DMS53 (cell line): ENCODE measurements at regions not wholly inside any gene's neighbourhood (a gene's known extent, or its start where the extent isn't known, plus 50 kb on each side); places are given as distances from the start of the nearest gene placed in this dataset.
"Not testable (repeated sequence)": the region's sequence is repeated elsewhere in the genome, so short reads cannot be mapped to it uniquely, and the experiment has no call there.

Experiments used
- DNase-seq: peaks from one replicate; lab custom pipeline; 2025; lab: John Stamatoyannopoulos, UW

- no peak for DNase-seq
Observed at GRCh38 chr6:135655055-135655454, 157.5 kb upstream of the AHI1 start.

- DNase-seq, result peak; percentile 22
Observed at GRCh38 chr6:135657207-135657606, 159.7 kb upstream of the AHI1 start.

- DNase-seq, result no peak
Observed at GRCh38 chr6:135658481-135658880, 160.9 kb upstream of the AHI1 start.

- DNase-seq, result no peak
Observed at GRCh38 chr6:135658916-135659315, 161.4 kb upstream of the AHI1 start.

GRCh38 chr6:135664527-135664926 lies 167.0 kb upstream of the AHI1 start:
- no peak for DNase-seq

- DNase-seq, result no peak
Observed at GRCh38 chr6:135665935-135666334, 168.4 kb upstream of the AHI1 start.

- no peak for DNase-seq
Observed at GRCh38 chr6:135667691-135668455, 170.3 kb upstream of the AHI1 start.

GRCh38 chr6:135672256-135672655 lies 174.7 kb upstream of the AHI1 start:
- DNase-seq, result no peak

GRCh38 chr6:135673501-135674309 lies 176.2 kb upstream of the AHI1 start:
- DNase-seq, result no peak

GRCh38 chr6:135675026-135675425 lies 176.5 kb upstream of the PDE7B start:
- DNase-seq, result no peak

- peak; percentile 64 for DNase-seq
Observed at GRCh38 chr6:135675862-135676261, 175.6 kb upstream of the PDE7B start.

- peak; percentile 94 for DNase-seq
Observed at GRCh38 chr6:135680964-135681913, 170.3 kb upstream of the PDE7B start.

GRCh38 chr6:135686784-135687301 lies 164.7 kb upstream of the PDE7B start:
- DNase-seq, result no peak

- DNase-seq, result not testable (repeated sequence)
Observed at GRCh38 chr6:135688476-135688875, 163.0 kb upstream of the PDE7B start.

GRCh38 chr6:135692426-135692825 lies 159.1 kb upstream of the PDE7B start:
- no peak for DNase-seq

GRCh38 chr6:135693811-135694370 lies 157.6 kb upstream of the PDE7B start:
- DNase-seq, result no peak

GRCh38 chr6:135699705-135700104 lies 151.8 kb upstream of the PDE7B start:
- DNase-seq, result no peak

GRCh38 chr6:135701426-135701825 lies 150.1 kb upstream of the PDE7B start:
- no peak for DNase-seq

GRCh38 chr6:135703007-135703406 lies 148.5 kb upstream of the PDE7B start:
- DNase-seq, result no peak

- no peak for DNase-seq
Observed at GRCh38 chr6:135703621-135704020, 147.9 kb upstream of the PDE7B start.

- DNase-seq, result no peak
Observed at GRCh38 chr6:135707426-135707825, 144.1 kb upstream of the PDE7B start.

- no peak for DNase-seq
Observed at GRCh38 chr6:135710042-135710441, 141.5 kb upstream of the PDE7B start.
